Adrenal gland (tissue), 5 donors: ENCODE measurements at regions not wholly inside any gene's neighbourhood (a gene's known extent, or its start where the extent isn't known, plus 50 kb on each side); places are given as distances from the start of the nearest gene placed in this dataset.

ENCODE experiments used
- CTCF ChIP-seq, 6 experiments: fragments of 450-650 bp in 4 of 6; fragments of 200-600 bp in 2 of 6; sonication (generic) in 1 of 6; IDR thresholded peaks; 1 replicate in 5 of 6; 2 replicates in 1 of 6; pipeline versions ENCODE4 v1.5.1 to v1.8.0; 2016 to 2021; ENCODE audit warnings: antibody characterized with exemption in 6 of 6, mild to moderate bottlenecking in 2 of 6, moderate library complexity in 1 of 6
- POLR2A ChIP-seq, 2 donors: fragments of 450-650 bp; IDR thresholded peaks; one replicate each; pipeline ENCODE4 v1.6.1; 2017; ENCODE audit warnings: antibody characterized with exemption in 2 of 2, mild to moderate bottlenecking in 2 of 2, moderate library complexity in 1 of 2
- donor health status: DM: no; HTN: no; CAD: no.

GRCh38 chr3:187995667-187996066 lies 158.3 kb upstream of the LPP start:
- TF ChIP-seq POLR2A (IDR thresholded peaks at IDR 0.05) (no peak), CTCF (IDR thresholded peaks at IDR 0.05) (no peak)
